Left ventricle myocardium inferior (tissue), 1 donor: ENCODE measurements at regions not wholly inside any gene's neighbourhood (a gene's known extent, or its start where the extent isn't known, plus 50 kb on each side); places are given as distances from the start of the nearest gene placed in this dataset.

Experiments
- DNase-seq: peaks from one replicate; pipeline ENCODE4 v3.0.0-alpha.2; 2020
- H3K27ac ChIP-seq: fragments of 200-600 bp; replicated peaks from 2 replicates; pipeline ENCODE4 v1.8.0; 2021
- H3K27me3 ChIP-seq: fragments of 200-600 bp; 2 replicates; pipeline ENCODE4 v1.8.0; 2021; ENCODE audit warnings: low read depth
- H3K36me3 ChIP-seq: fragments of 200-600 bp; 2 replicates; pipeline ENCODE4 v1.8.0; 2021
- H3K4me1 ChIP-seq: fragments of 200-600 bp; 2 replicates; pipeline ENCODE4 v1.8.0; 2021
- H3K4me3 ChIP-seq: fragments of 200-600 bp; 2 replicates; pipeline ENCODE4 v1.8.0; 2021; ENCODE audit warnings: mild to moderate bottlenecking, moderate library complexity
- H3K9me3 ChIP-seq: fragments of 200-600 bp; replicated peaks from 2 replicates; pipeline ENCODE4 v1.8.0; 2021
- intact Hi-C: fragments of 100-400 bp; cut with micrococcal nuclease; formaldehyde crosslinking; loops from one replicate; pipeline ENCODE4 v1.11.0; 2022
- TF ChIP-seq, protein P1 (sequence below): fragments of 200-600 bp; IDR thresholded peaks from 2 replicates; pipeline ENCODE4 v1.8.0; 2021; ENCODE audit warnings: antibody characterized with exemption, mild to moderate bottlenecking, borderline replicate concordance
- donor health status: DM: no; HTN: yes; CAD: no; lungs with severe emphysema.

DNA sequence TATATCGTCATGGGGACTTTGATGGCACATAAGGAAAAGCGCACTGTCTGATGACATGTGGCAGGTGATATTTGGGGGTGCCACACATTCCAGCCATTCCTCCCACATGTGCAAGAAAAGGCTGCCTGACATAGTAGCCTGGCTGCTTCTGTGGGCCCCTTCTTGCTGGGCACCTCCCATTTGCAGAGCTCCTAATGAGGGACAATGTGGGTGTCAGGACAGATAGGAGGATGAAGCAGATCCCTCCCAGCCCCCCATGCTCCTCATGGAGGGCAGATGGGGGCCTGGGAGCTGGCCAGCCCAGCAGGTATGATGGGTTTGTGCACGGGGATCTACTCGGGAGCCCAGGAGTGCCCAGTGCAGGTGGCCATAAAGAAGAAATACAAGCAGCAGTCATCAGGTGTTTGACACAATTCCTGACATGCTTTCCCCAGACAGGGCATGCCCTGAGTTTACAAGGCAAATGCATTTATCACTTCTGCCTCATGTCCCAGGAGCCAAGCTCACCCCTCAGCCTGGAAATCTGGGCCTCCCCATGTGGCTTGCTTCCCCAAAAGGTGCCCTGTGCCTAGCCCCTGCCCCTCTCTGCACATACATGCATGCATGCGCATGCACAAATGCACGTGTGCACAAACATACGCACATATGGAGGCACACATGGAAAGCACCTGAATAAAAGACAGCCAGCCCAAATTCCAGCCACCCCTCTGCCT lies 260.6 kb upstream of the RPL38 start:
- no peak overlapping the region for H3K4me3 ChIP-seq
- no peaks in the 10 kb centered on the region for H3K36me3 ChIP-seq
- no peak overlapping the region for H3K27ac ChIP-seq
- intact Hi-C loops, result no loop called here
- no peaks in the 10 kb centered on the region for H3K4me1 ChIP-seq
- TF ChIP-seq, protein P1, sequence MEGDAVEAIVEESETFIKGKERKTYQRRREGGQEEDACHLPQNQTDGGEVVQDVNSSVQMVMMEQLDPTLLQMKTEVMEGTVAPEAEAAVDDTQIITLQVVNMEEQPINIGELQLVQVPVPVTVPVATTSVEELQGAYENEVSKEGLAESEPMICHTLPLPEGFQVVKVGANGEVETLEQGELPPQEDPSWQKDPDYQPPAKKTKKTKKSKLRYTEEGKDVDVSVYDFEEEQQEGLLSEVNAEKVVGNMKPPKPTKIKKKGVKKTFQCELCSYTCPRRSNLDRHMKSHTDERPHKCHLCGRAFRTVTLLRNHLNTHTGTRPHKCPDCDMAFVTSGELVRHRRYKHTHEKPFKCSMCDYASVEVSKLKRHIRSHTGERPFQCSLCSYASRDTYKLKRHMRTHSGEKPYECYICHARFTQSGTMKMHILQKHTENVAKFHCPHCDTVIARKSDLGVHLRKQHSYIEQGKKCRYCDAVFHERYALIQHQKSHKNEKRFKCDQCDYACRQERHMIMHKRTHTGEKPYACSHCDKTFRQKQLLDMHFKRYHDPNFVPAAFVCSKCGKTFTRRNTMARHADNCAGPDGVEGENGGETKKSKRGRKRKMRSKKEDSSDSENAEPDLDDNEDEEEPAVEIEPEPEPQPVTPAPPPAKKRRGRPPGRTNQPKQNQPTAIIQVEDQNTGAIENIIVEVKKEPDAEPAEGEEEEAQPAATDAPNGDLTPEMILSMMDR, result no peak
- DNase-seq, result no peak
- peaks cover 84% of the 10 kb centered on the region for H3K27me3 ChIP-seq
- peaks cover under 1% of the 10 kb centered on the region for H3K9me3 ChIP-seq

DNA sequence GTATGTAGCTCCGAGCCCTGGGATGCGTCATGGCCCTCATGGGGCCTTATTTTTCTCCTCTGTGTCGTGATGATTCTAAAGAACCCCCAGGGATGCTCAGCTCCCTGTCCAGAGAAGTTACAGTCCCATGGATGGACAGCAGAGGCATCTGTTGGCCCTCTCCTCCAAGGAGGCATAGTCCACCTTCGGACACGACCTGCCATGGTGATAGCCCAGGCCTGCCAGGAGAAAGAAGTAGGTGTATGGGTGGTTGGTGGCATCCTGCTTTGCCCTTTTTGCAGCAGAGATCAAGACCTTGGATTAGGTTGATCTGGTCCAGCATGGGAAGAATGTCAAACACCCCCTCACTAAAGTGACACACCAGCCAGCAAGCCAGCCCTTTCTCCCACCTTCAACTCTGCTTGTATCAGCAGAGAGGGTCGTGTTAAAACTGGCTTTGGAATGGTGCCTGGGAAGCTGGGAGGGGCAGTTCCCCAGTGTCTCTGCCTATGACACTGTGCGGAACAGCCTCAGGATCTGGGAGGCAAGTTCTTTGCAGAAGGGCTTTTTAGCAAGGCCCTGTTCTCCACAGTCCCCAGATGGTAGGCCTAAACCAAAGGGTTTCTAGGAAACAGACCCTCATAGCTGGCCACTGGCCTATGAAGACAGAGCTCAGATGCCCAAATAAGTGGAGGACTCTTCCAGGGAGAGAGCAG lies 259.9 kb upstream of the RPL38 start:
- peaks cover 85% of the 10 kb centered on the region for H3K27me3 ChIP-seq
- H3K36me3 ChIP-seq, result no peaks in the 10 kb centered on the region
- DNase-seq, result no peak
- no peak overlapping the region for H3K27ac ChIP-seq
- TF ChIP-seq, protein P1, result no peak
- H3K9me3 ChIP-seq, result peaks cover 7% of the 10 kb centered on the region
- intact Hi-C loops, result no loop called here
- no peak overlapping the region for H3K4me3 ChIP-seq
- no peaks in the 10 kb centered on the region for H3K4me1 ChIP-seq

DNA sequence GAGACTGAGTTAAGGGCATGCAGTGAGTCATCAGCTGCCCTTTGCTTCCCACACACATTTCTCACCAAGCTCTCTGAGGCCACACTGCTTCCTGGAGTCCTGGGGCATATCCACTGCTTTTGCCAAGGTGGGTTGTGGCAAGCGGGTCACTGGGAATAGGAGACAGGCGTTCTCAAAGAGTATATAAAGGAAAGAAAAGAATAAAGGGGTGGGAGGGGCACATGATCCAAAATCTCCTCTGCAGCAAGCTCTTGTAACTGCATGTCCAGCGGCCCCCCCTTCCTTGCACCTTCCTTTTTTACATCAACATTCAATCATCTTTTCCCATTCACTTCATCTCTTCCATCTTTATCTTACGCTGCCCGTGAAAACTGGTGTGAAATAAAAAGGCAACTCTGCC lies 259.1 kb upstream of the RPL38 start:
- H3K4me3 ChIP-seq, result no peak overlapping the region
- intact Hi-C loops, result no loop called here
- TF ChIP-seq, protein P1, result no peak
- no peak overlapping the region for H3K27ac ChIP-seq
- no peaks in the 10 kb centered on the region for H3K4me1 ChIP-seq
- DNase-seq, result no peak
- H3K9me3 ChIP-seq, result peaks cover 7% of the 10 kb centered on the region
- no peaks in the 10 kb centered on the region for H3K36me3 ChIP-seq
- H3K27me3 ChIP-seq, result peaks cover 84% of the 10 kb centered on the region

DNA sequence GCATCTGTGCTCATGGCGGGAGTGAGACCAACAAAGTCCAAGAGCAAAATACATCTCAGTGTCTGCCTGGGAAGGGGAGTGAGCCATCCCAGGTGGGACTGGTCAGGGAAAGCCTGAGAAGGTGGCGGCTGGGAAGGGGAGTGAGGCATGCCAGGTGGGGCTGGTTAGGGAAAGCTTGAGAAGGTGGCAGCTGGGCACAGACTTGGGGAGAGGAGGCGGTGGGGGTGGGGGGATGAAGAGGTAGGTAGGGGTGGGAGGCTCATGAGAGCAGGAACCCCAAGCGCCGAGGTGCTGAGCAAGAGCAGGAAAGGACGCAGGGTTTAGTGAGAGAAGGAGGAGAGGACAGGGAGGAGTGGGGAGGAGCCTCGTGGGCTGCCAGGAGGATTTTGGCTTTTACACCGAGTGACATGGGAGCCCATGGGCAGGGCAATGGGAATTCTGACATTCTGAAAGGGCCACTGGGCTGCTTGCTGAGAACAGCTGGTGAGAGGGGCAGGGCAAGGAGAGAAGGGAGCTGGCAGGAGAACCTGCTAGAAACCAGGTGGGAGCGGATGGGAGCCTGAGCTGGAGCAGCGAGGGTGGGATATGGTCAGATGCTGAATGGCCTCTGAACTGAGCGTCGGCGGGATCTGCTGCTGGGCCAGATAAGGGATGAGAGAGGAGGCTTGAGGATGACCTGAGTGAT lies 256.1 kb upstream of the RPL38 start:
- Histone ChIP-seq H3K4me1 (peaks cover 7% of the 10 kb centered on the region), H3K27ac (no peak overlapping the region), H3K27me3 (peaks cover 91% of the 10 kb centered on the region), H3K36me3 (no peaks in the 10 kb centered on the region), H3K4me3 (no peak overlapping the region), H3K9me3 (peaks cover 7% of the 10 kb centered on the region)
- TF ChIP-seq, protein P1, result no peak
- intact Hi-C loops, result no loop called here
- no peak for DNase-seq

DNA sequence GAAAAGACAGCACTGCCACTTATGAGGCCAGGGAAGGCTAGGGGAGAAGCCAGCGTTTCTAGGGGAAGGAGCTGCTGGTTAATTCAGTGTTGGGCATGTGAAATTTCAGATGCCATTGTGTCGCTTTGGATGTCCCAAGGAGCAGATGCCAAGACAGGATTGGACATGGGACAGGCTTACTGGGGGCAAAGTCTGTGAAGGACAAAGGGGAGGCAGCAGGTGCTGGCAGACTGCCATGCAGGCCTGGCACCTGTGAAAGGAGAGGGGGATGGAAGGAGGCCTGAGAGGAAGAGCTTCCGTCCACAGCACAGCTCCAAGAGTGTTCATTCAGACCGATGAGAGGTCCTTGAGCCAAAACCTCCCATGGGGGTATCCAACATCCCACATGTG lies 255.5 kb upstream of the RPL38 start:
- Histone ChIP-seq H3K9me3 (peaks cover 7% of the 10 kb centered on the region), H3K27me3 (peaks cover 91% of the 10 kb centered on the region), H3K36me3 (no peaks in the 10 kb centered on the region), H3K4me1 (peaks cover 13% of the 10 kb centered on the region), H3K4me3 (no peak overlapping the region), H3K27ac (no peak overlapping the region)
- intact Hi-C loops, result no loop called here
- TF ChIP-seq, protein P1, result no peak
- no peak for DNase-seq
